IMR-90 (cell line): ENCODE measurements at regions not wholly inside any gene's neighbourhood (a gene's known extent, or its start where the extent isn't known, plus 50 kb on each side); places are given as distances from the start of the nearest gene placed in this dataset.

ENCODE experiments used
- ATAC-seq: fragments of 200-7000 bp; cut with Tn5 transposase; 2 replicates; pipeline ENCODE4 v1.9.1; 2020; ENCODE audit warnings: low read depth, mild to moderate bottlenecking, moderate library complexity
- BruUV-seq: library from RNA; stranded (reverse); fragments of 400-500 nt; replicated peaks from 2 replicates; lab custom pipeline; 2021; lab: Mats Ljungman, UMichigan
- CTCF ChIA-PET: fragments of 300-600 bp; formaldehyde crosslinking; extraction: SDS; loops from one replicate; lab custom pipeline; 2021; ENCODE audit warnings: antibody characterized with exemption; lab: Yijun Ruan, JAX
- POLR2A ChIA-PET: fragments of 300-600 bp; sonication (Branson Sonifier 250); formaldehyde crosslinking; loops from one replicate; lab custom pipeline; 2022; ENCODE audit warnings: antibody characterized with exemption; ENCODE audit not compliant: unreplicated experiment; lab: Charles Lee
- DNase-seq: peaks from one replicate; pipeline ENCODE4 v3.0.0; 2013
- H2AFZ ChIP-seq: replicated peaks from 2 replicates; pipeline ENCODE3; 2013; ENCODE audit warnings: low read length, mild to moderate bottlenecking; ENCODE audit not compliant: poor library complexity
- H2AK5ac ChIP-seq: 2 replicates; pipeline ENCODE4 v1.6.1; 2013; ENCODE audit warnings: low read depth, low read length, inconsistent platforms
- H2AK9ac ChIP-seq: replicated peaks from 2 replicates; pipeline ENCODE3; 2013; ENCODE audit warnings: mild to moderate bottlenecking, low read depth, low read length, moderate library complexity; ENCODE audit not compliant: poor library complexity
- H2BK120ac ChIP-seq: 2 replicates; pipeline ENCODE4 v1.6.1; 2013; ENCODE audit warnings: low read depth, low read length, inconsistent platforms
- H2BK15ac ChIP-seq: 3 replicates; pipeline ENCODE4 v1.6.1; 2013; ENCODE audit warnings: low read depth, low read length, inconsistent platforms
- H2BK20ac ChIP-seq: 2 replicates; pipeline ENCODE4 v1.6.1; 2013; ENCODE audit warnings: low read depth, mild to moderate bottlenecking, inconsistent platforms, low read length, moderate library complexity
- H2BK5ac ChIP-seq: 2 replicates; pipeline ENCODE4 v1.6.1; 2013; ENCODE audit warnings: mild to moderate bottlenecking, low read depth, low read length, inconsistent platforms; ENCODE audit not compliant: poor library complexity, severe bottlenecking
- H3K14ac ChIP-seq: replicated peaks from 2 replicates; pipeline ENCODE4 v1.6.1; 2013; ENCODE audit warnings: low read depth, low read length, inconsistent platforms
- H3K18ac ChIP-seq: 2 replicates; pipeline ENCODE4 v1.6.1; 2013; ENCODE audit warnings: low read depth, low read length, control low read depth
- H3K23ac ChIP-seq: 2 replicates; pipeline ENCODE4 v1.6.1; 2013; ENCODE audit warnings: low read depth, low read length, inconsistent platforms
- H3K27ac ChIP-seq: 2 replicates; pipeline ENCODE4 v1.5.1; 2013; ENCODE audit warnings: mild to moderate bottlenecking, control low read depth, low read length; ENCODE audit not compliant: insufficient read depth
- H3K27me3 ChIP-seq: 2 replicates; pipeline ENCODE4 v1.6.1; 2013; ENCODE audit warnings: low read length; ENCODE audit not compliant: control insufficient read depth, insufficient read depth
- H3K36me3 ChIP-seq: 2 replicates; pipeline ENCODE4 v1.6.1; 2013; ENCODE audit warnings: low read length, mixed read lengths; ENCODE audit not compliant: control insufficient read depth, insufficient read depth
- H3K4ac ChIP-seq: 2 replicates; pipeline ENCODE4 v1.6.1; 2013; ENCODE audit warnings: low read depth, low read length, inconsistent platforms
- H3K4me1 ChIP-seq: 2 replicates; pipeline ENCODE4 v1.6.1; 2013; ENCODE audit warnings: low read length, mixed read lengths; ENCODE audit not compliant: control insufficient read depth, insufficient read depth
- H3K4me2 ChIP-seq: 2 replicates; pipeline ENCODE4 v1.6.1; 2013; ENCODE audit warnings: low read depth, mild to moderate bottlenecking, control low read depth, low read length, moderate library complexity
- H3K4me3 ChIP-seq: 2 replicates; pipeline ENCODE4 v1.5.1; 2013; ENCODE audit warnings: low read depth, mild to moderate bottlenecking, control low read depth, low read length, moderate library complexity; ENCODE audit not compliant: insufficient read depth
- H3K56ac ChIP-seq: 2 replicates; pipeline ENCODE4 v1.6.1; 2013; ENCODE audit warnings: low read length, inconsistent platforms; ENCODE audit not compliant: insufficient read depth; ENCODE audit errors: extremely low read depth
- H3K79me1 ChIP-seq, 2 experiments: 2 replicates each; pipeline ENCODE4 v1.6.1; 2013; ENCODE audit warnings: low read length in 2 of 2, inconsistent platforms in 1 of 2, low read depth in 1 of 2
- H3K9ac ChIP-seq: 2 replicates; pipeline ENCODE4 v1.6.1; 2013; ENCODE audit warnings: low read depth, low read length, control low read depth
- H3K9me1 ChIP-seq: 2 replicates; pipeline ENCODE4 v1.6.1; 2013; ENCODE audit warnings: low read length, inconsistent platforms; ENCODE audit not compliant: insufficient read depth
- H3K9me3 ChIP-seq: 2 replicates; pipeline ENCODE4 v1.6.1; 2013; ENCODE audit warnings: low read length; ENCODE audit not compliant: control insufficient read depth, insufficient read depth
- H4K20me1 ChIP-seq: 2 replicates; pipeline ENCODE4 v1.6.1; 2013; ENCODE audit warnings: low read length, inconsistent platforms; ENCODE audit not compliant: insufficient read depth
- H4K5ac ChIP-seq: 2 replicates; pipeline ENCODE4 v1.6.1; 2013; ENCODE audit warnings: mild to moderate bottlenecking, low read depth, low read length, control low read depth
- H4K8ac ChIP-seq, 2 experiments: 2 replicates each; pipeline ENCODE4 v1.6.1; 2013; ENCODE audit warnings: low read depth in 2 of 2, low read length in 2 of 2, control low read depth in 1 of 2, inconsistent platforms in 1 of 2
- H4K91ac ChIP-seq: 2 replicates; pipeline ENCODE4 v1.6.1; 2013; ENCODE audit warnings: low read depth, low read length, inconsistent platforms; ENCODE audit not compliant: insufficient read depth
- CHD1 ChIP-seq: IDR thresholded peaks from 2 replicates; pipeline ENCODE4 v1.6.1; 2012; ENCODE audit warnings: low read depth, low read length, improper control_type of control experiment
- WGBS, 2 experiments: methylation state at CpG; one replicate each; pipeline versions ENCODE4 v1.1.5 to v1.1.7; 2013; ENCODE audit warnings: missing lambda C conversion rate in 2 of 2; ENCODE audit not compliant: insufficient read length in 1 of 2; ENCODE audit errors: extremely low coverage in 2 of 2; 5-methylcytosine and 5-hydroxymethylcytosine counted together
- dilution Hi-C: fragments of 300-500 bp; cut with HindIII; formaldehyde crosslinking; loops from one replicate; pipeline ENCODE4 v1.14.3; 2018; ENCODE audit warnings: low sequenced_read_pairs; ENCODE audit not compliant: unreplicated experiment
- in situ Hi-C: fragments of 300-500 bp; cut with MboI; formaldehyde crosslinking; loops from 3 replicates; pipeline ENCODE4 v1.14.3; 2019; ENCODE audit warnings: low sequenced_read_pairs, inconsistent platforms, mixed read lengths
- intact Hi-C: fragments of 100-400 bp; cut with micrococcal nuclease; formaldehyde crosslinking; loops from 2 replicates; pipeline ENCODE4 v1.10.0; 2022

DNA sequence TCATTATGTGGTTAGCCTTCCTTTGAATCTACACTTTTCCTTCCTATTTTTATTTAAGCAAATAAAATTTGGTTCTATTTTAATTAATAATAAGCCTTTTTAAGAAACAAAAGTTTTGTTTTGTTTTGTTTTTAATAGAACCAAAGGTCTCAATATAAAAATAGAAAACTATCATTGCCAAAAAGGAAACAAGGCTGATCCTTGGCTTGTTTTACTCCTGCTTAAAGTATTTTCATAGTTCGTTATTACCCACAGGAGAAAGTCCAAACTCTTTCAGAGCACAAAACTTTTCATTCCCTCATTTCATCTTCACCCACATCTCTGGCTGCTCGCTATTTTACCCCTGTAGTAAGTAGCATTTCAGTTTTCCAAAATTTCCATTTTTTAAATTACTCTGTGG lies 374.8 kb downstream of the SEMA3D start:
- no peaks in the 10 kb centered on the region for H4K20me1 ChIP-seq
- ATAC-seq: no peak
- POLR2A ChIA-PET: no interaction called here
- H2AFZ ChIP-seq: no peak overlapping the region
- no peak overlapping the region for H3K9ac ChIP-seq
- H3K18ac ChIP-seq: no peak overlapping the region
- H2AK5ac ChIP-seq: no peak overlapping the region
- WGBS, 2 experiments: no CpG with 5 or more reads among the region's 2 CpGs
- H3K79me1 ChIP-seq: no peaks in the 10 kb centered on the region
- TF ChIP-seq CHD1: no peak
- no peaks in the 10 kb centered on the region for H3K9me3 ChIP-seq
- H3K36me3 ChIP-seq: no peaks in the 10 kb centered on the region
- H3K23ac ChIP-seq: no peak overlapping the region
- intact Hi-C loops (no loop called here), dilution Hi-C loops (no loop called here), in situ Hi-C loops (no loop called here)
- no peak overlapping the region for H2BK15ac ChIP-seq
- H2BK5ac ChIP-seq: no peak overlapping the region
- H2BK120ac ChIP-seq: no peak overlapping the region
- BruUV-seq: no TSS peak
- no peak overlapping the region for H3K4ac ChIP-seq
- H3K56ac ChIP-seq: no peak overlapping the region
- CTCF ChIA-PET: no interaction called here
- no peak overlapping the region for H2AK9ac ChIP-seq
- no peaks in the 10 kb centered on the region for H3K27me3 ChIP-seq
- DNase-seq: no peak
- 0 out of 2 replicates have a peak, but pooled peaks cover 3% of the 10 kb centered on the region for H3K4me1 ChIP-seq
- H3K27ac ChIP-seq: no peak overlapping the region
- no peak overlapping the region for H3K4me3 ChIP-seq
- H3K9me1 ChIP-seq: no peaks in the 10 kb centered on the region
- no peak overlapping the region for H3K14ac ChIP-seq
- H4K91ac ChIP-seq: no peak overlapping the region
- no peak overlapping the region for H4K8ac ChIP-seq
- no peak overlapping the region for H4K5ac ChIP-seq
- H3K4me2 ChIP-seq: no peak overlapping the region
- no peak overlapping the region for H2BK20ac ChIP-seq
